GM23338 (cell line): ENCODE measurements at regions not wholly inside any gene's neighbourhood (a gene's known extent, or its start where the extent isn't known, plus 50 kb on each side); places are given as distances from the start of the nearest gene placed in this dataset.
"Not testable (repeated sequence)": the region's sequence is repeated elsewhere in the genome, so short reads cannot be mapped to it uniquely, and the experiment has no call there.

Source experiments
- CREB1 ChIP-seq: fragments of 250-450 bp; sonication (Bioruptor Pico); IDR thresholded peaks from 2 replicates; pipeline ENCODE4 v1.5.0; 2020; ENCODE audit warnings: low read depth, mild to moderate bottlenecking, moderate library complexity
- CTCF ChIP-seq, 2 experiments: fragments of 200-600 bp in 1 of 2; sonication (generic) in 1 of 2; conservative IDR thresholded peaks; 2 replicates each; pipeline versions ENCODE4 v1.5.1 to v1.6.1; 2016 to 2017; ENCODE audit warnings: antibody characterized with exemption in 2 of 2, low read depth in 2 of 2, mild to moderate bottlenecking in 2 of 2, moderate library complexity in 1 of 2
- EZH2 ChIP-seq: fragments of 200-600 bp; sonication (generic); IDR thresholded peaks from one replicate; pipeline ENCODE4 v1.8.0; 2017; ENCODE audit warnings: antibody characterized with exemption, mild to moderate bottlenecking, low read depth; ENCODE audit not compliant: unreplicated experiment
- EZH2phosphoT487 ChIP-seq: fragments of 200-600 bp; sonication (generic); IDR thresholded peaks from one replicate; pipeline ENCODE4 v1.8.1; 2018; ENCODE audit warnings: antibody characterized with exemption; ENCODE audit not compliant: unreplicated experiment
- POLR2AphosphoS5 ChIP-seq: IDR thresholded peaks from 2 replicates; pipeline ENCODE4 v1.6.1; 2016; ENCODE audit warnings: antibody characterized with exemption, low read depth
- REST ChIP-seq: IDR thresholded peaks from one replicate; pipeline ENCODE4 v1.6.1; 2018; ENCODE audit warnings: antibody characterized with exemption; ENCODE audit not compliant: unreplicated experiment
- STAT1 ChIP-seq: IDR thresholded peaks from one replicate; pipeline ENCODE4 v1.6.1; 2016; ENCODE audit warnings: antibody characterized with exemption; ENCODE audit not compliant: unreplicated experiment
- ZNF114 ChIP-seq: fragments of 250-450 bp; sonication (Bioruptor Pico); IDR thresholded peaks from 2 replicates; pipeline ENCODE4 v1.5.0; 2020; ENCODE audit warnings: mild to moderate bottlenecking, moderate library complexity

- not testable (repeated sequence) for TF ChIP-seq EZH2; CTCF (conservative IDR thresholded peaks at IDR 0.05; ENCODE audit: low read depth in 2 of 2); REST; CREB1 (CRISPR knock-in tag); ZNF114 (CRISPR knock-in tag); POLR2AphosphoS5; EZH2phosphoT487; STAT1
These were observed 159.5 kb upstream of the SPANXN4 start for GRCh38 chrX:142866247-142866646.
